Ishikawa (cell line): ENCODE measurements at regions not wholly inside any gene's neighbourhood (a gene's known extent, or its start where the extent isn't known, plus 50 kb on each side); places are given as distances from the start of the nearest gene placed in this dataset.

Experiments used
- CEBPB ChIP-seq: IDR thresholded peaks from 2 replicates; pipeline ENCODE4 v1.6.1; 2012
- EP300 ChIP-seq: IDR thresholded peaks from 2 replicates; pipeline ENCODE4 v1.6.1; 2012; ENCODE audit warnings: borderline replicate concordance
- MAX ChIP-seq: IDR thresholded peaks from 2 replicates; pipeline ENCODE4 v1.6.1; 2012
- NFIC ChIP-seq: IDR thresholded peaks from 2 replicates; pipeline ENCODE4 v1.6.1; 2012
- RAD21 ChIP-seq: IDR thresholded peaks from 2 replicates; pipeline ENCODE4 v1.6.1; 2012; ENCODE audit warnings: low read depth
- REST ChIP-seq: IDR thresholded peaks from 2 replicates; pipeline ENCODE4 v1.6.1; 2012; ENCODE audit warnings: low read depth, mild to moderate bottlenecking
- TAF1 ChIP-seq: IDR thresholded peaks from 2 replicates; pipeline ENCODE4 v1.6.1; 2012; ENCODE audit warnings: low read depth, mild to moderate bottlenecking
- TCF12 ChIP-seq: IDR thresholded peaks from 2 replicates; pipeline ENCODE4 v1.6.1; 2012; ENCODE audit warnings: low read depth
- USF1 ChIP-seq: IDR thresholded peaks from 2 replicates; pipeline ENCODE4 v1.6.1; 2012
- YY1 ChIP-seq: IDR thresholded peaks from 2 replicates; pipeline ENCODE4 v1.6.1; 2012; ENCODE audit warnings: low read depth
- ZBTB7A ChIP-seq: IDR thresholded peaks from 2 replicates; pipeline ENCODE4 v1.6.1; 2012; ENCODE audit warnings: low read depth

- TF ChIP-seq TAF1, result no peak
- TF ChIP-seq NFIC, result no peak
- TF ChIP-seq CEBPB, result no peak
- no peak for TF ChIP-seq REST
- TF ChIP-seq YY1, result no peak
- TF ChIP-seq RAD21, result no peak
- TF ChIP-seq USF1, result no peak
- no peak for TF ChIP-seq ZBTB7A
- no peak for TF ChIP-seq EP300
- TF ChIP-seq MAX, result no peak
- no peak for TF ChIP-seq TCF12
Observed at GRCh38 chr10:2962194-2962593, 105.2 kb upstream of the PFKP start.
